ENCODE measurements at regions not wholly inside any gene's neighbourhood (a gene's known extent, or its start where the extent isn't known, plus 50 kb on each side); places are given as distances from the start of the nearest gene placed in this dataset.

DNA sequence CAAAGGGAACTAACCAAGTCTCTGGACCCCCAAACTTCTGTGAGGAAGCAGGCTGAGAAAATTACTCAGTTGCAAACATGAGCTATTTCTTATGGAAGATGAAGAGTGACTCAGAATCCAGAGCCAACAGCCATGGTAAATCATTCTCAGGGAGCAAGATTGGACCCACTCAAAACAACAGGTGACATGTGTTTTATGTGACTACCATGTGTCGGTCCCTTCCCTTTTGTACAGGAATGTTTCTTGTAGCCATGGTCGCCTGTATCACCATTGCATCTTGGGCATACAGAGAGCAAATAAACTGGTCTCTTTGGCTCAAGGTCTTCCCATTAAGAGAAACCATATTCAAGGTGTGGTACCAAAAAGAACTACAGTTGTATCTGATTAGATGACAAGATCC is 75.4 kb upstream of the COCH start:
- no peak for TF ChIP-seq EP300 (IDR thresholded peaks at IDR 0.05)
- TF ChIP-seq, protein P1, sequence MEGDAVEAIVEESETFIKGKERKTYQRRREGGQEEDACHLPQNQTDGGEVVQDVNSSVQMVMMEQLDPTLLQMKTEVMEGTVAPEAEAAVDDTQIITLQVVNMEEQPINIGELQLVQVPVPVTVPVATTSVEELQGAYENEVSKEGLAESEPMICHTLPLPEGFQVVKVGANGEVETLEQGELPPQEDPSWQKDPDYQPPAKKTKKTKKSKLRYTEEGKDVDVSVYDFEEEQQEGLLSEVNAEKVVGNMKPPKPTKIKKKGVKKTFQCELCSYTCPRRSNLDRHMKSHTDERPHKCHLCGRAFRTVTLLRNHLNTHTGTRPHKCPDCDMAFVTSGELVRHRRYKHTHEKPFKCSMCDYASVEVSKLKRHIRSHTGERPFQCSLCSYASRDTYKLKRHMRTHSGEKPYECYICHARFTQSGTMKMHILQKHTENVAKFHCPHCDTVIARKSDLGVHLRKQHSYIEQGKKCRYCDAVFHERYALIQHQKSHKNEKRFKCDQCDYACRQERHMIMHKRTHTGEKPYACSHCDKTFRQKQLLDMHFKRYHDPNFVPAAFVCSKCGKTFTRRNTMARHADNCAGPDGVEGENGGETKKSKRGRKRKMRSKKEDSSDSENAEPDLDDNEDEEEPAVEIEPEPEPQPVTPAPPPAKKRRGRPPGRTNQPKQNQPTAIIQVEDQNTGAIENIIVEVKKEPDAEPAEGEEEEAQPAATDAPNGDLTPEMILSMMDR (IDR thresholded peaks at IDR 0.05), result no peak
- TF ChIP-seq POLR2AphosphoS5 (IDR thresholded peaks at IDR 0.05), result no peak
